HL-60 (cell line): ENCODE measurements at regions not wholly inside any gene's neighbourhood (a gene's known extent, or its start where the extent isn't known, plus 50 kb on each side); places are given as distances from the start of the nearest gene placed in this dataset.
"Not testable (repeated sequence)": the region's sequence is repeated elsewhere in the genome, so short reads cannot be mapped to it uniquely, and the experiment has no call there.

ENCODE experiments used
- DNase-seq, 2 experiments: peaks; one replicate each; pipeline ENCODE4 v3.0.0-alpha.2; 2010 to 2020; ENCODE audit warnings: low read depth in 1 of 2, low spot score in 1 of 2
- H3K27ac ChIP-seq: fragments of 250-450 bp; sonication (Bioruptor Pico); replicated peaks from 2 replicates; pipeline ENCODE4 v1.5.1; 2020; ENCODE audit warnings: mild to moderate bottlenecking, moderate library complexity
- H3K27me3 ChIP-seq: fragments of 250-450 bp; sonication (Bioruptor Pico); 2 replicates; pipeline ENCODE4 v1.5.1; 2021; ENCODE audit warnings: mild to moderate bottlenecking, moderate library complexity; ENCODE audit not compliant: insufficient read depth, poor library complexity, severe bottlenecking
- H3K4me3 ChIP-seq: replicated peaks from 2 replicates; pipeline ENCODE4 v1.5.1; 2011; ENCODE audit warnings: mild to moderate bottlenecking, control low read depth, low read length; ENCODE audit not compliant: insufficient read depth
- GABPA ChIP-seq: IDR thresholded peaks from 2 replicates; pipeline ENCODE4 v1.6.1; 2012; ENCODE audit warnings: low read depth
- POLR2AphosphoS5 ChIP-seq: IDR thresholded peaks from 2 replicates; pipeline ENCODE4 v1.6.1; 2012; ENCODE audit warnings: low read depth
- SPI1 ChIP-seq: IDR thresholded peaks from 2 replicates; pipeline ENCODE4 v1.6.1; 2012; ENCODE audit warnings: low read depth, mild to moderate bottlenecking, borderline replicate concordance
- TF ChIP-seq, protein P1 (sequence below): IDR thresholded peaks from one replicate; pipeline ENCODE4 v1.5.1; 2011; ENCODE audit warnings: low read length, control low read depth, inconsistent platforms; ENCODE audit not compliant: insufficient read depth
- TF ChIP-seq, protein P2 (sequence below): IDR thresholded peaks from 2 replicates; pipeline ENCODE4 v1.6.1; 2012; ENCODE audit warnings: low read depth; ENCODE audit not compliant: insufficient replicate concordance

- Histone ChIP-seq H3K27ac (no peak overlapping the region), H3K4me3 (no peak overlapping the region), H3K27me3 (peaks cover 2% of the 10 kb centered on the region)
- DNase-seq = no peak
- TF ChIP-seq POLR2AphosphoS5 = no peak
- TF ChIP-seq, protein P1, sequence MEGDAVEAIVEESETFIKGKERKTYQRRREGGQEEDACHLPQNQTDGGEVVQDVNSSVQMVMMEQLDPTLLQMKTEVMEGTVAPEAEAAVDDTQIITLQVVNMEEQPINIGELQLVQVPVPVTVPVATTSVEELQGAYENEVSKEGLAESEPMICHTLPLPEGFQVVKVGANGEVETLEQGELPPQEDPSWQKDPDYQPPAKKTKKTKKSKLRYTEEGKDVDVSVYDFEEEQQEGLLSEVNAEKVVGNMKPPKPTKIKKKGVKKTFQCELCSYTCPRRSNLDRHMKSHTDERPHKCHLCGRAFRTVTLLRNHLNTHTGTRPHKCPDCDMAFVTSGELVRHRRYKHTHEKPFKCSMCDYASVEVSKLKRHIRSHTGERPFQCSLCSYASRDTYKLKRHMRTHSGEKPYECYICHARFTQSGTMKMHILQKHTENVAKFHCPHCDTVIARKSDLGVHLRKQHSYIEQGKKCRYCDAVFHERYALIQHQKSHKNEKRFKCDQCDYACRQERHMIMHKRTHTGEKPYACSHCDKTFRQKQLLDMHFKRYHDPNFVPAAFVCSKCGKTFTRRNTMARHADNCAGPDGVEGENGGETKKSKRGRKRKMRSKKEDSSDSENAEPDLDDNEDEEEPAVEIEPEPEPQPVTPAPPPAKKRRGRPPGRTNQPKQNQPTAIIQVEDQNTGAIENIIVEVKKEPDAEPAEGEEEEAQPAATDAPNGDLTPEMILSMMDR = no peak
- no peak for TF ChIP-seq SPI1
- TF ChIP-seq, protein P2, sequence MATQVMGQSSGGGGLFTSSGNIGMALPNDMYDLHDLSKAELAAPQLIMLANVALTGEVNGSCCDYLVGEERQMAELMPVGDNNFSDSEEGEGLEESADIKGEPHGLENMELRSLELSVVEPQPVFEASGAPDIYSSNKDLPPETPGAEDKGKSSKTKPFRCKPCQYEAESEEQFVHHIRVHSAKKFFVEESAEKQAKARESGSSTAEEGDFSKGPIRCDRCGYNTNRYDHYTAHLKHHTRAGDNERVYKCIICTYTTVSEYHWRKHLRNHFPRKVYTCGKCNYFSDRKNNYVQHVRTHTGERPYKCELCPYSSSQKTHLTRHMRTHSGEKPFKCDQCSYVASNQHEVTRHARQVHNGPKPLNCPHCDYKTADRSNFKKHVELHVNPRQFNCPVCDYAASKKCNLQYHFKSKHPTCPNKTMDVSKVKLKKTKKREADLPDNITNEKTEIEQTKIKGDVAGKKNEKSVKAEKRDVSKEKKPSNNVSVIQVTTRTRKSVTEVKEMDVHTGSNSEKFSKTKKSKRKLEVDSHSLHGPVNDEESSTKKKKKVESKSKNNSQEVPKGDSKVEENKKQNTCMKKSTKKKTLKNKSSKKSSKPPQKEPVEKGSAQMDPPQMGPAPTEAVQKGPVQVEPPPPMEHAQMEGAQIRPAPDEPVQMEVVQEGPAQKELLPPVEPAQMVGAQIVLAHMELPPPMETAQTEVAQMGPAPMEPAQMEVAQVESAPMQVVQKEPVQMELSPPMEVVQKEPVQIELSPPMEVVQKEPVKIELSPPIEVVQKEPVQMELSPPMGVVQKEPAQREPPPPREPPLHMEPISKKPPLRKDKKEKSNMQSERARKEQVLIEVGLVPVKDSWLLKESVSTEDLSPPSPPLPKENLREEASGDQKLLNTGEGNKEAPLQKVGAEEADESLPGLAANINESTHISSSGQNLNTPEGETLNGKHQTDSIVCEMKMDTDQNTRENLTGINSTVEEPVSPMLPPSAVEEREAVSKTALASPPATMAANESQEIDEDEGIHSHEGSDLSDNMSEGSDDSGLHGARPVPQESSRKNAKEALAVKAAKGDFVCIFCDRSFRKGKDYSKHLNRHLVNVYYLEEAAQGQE = no peak
- TF ChIP-seq GABPA = no peak
Measured at GRCh38 chr2:12619975-12620374, 96.8 kb upstream of the TRIB2 start.

DNA sequence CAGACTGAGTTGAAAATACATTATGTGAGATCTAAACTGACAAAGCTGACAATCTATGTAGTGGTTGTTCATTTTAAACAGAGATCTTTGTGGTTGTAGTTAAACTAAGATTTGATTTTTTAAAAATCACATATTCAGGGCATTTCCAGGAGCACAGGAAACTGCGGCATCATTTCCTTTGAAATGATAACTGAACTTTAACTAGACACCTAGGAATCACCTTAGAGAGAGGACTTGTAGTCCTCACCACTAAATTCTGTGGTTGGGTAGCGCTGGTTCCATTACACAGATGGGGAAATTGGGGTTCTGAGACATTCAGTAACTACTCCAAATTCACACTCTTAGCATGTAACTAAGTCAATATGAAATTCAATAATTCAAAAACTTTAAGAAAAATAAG lies 96.0 kb upstream of the TRIB2 start:
- Histone ChIP-seq H3K4me3 (no peak overlapping the region), H3K27ac (no peak overlapping the region), H3K27me3 (peaks cover 2% of the 10 kb centered on the region)
- DNase-seq = no peak
- no peak for TF ChIP-seq POLR2AphosphoS5
- TF ChIP-seq SPI1 = no peak
- TF ChIP-seq GABPA = no peak
- TF ChIP-seq, protein P2 = no peak
- TF ChIP-seq, protein P1 = no peak

- no peak overlapping the region for H3K4me3 ChIP-seq
- no peak overlapping the region for H3K27ac ChIP-seq
- TF ChIP-seq GABPA = no peak
- no peak for TF ChIP-seq POLR2AphosphoS5
- TF ChIP-seq SPI1 = no peak
- H3K27me3 ChIP-seq = peaks cover 2% of the 10 kb centered on the region
- DNase-seq = no peak
Measured at GRCh38 chr2:12623051-12623450, 93.7 kb upstream of the TRIB2 start.

- no peak for TF ChIP-seq POLR2AphosphoS5
Measured at GRCh38 chr2:12624384-12624783, 92.4 kb upstream of the TRIB2 start.

DNA sequence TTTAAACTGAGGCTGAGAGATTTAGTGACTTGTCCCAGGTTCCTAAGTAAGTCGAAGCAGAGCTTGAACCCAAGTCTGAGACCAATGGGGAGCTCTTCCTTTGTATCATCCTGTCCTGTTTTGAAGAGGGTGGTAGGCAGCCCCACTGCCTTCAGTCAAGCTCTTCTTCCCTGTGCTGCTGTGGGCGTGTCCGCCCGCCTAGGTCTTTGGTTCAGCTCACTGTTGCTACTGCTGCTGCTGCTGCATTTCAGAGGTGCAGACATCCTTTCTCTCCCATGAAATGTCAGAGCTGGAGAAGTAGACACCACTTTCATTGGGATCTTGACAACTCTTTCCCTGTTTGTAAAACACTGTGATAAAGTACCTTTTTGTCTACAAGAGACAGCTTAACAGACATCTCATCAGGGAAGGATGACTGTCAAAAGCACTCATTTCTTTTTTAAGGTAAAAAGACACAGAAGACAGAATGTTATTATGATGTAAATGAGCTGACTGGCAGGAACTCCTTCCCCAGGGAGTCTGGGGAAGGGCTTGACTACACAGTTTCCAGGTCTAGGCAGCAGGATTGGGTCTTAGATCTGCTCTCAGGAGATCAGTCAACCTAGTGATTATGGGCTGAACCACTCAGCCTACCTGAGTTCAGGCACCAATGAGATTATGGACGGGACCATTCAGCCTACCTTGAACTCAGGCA lies 91.7 kb upstream of the TRIB2 start:
- no peak overlapping the region for H3K4me3 ChIP-seq
- DNase-seq = no peak
- TF ChIP-seq, protein P1 = no peak
- TF ChIP-seq GABPA = no peak
- TF ChIP-seq POLR2AphosphoS5 = no peak
- TF ChIP-seq SPI1 = no peak
- TF ChIP-seq, protein P2 = no peak
- H3K27ac ChIP-seq = no peak overlapping the region
- H3K27me3 ChIP-seq = peaks cover 2% of the 10 kb centered on the region

More at GRCh38 chr2:12624384-12624783, 92.4 kb upstream of the TRIB2 start:
- no peak overlapping the region for H3K4me3 ChIP-seq
- DNase-seq = no peak
- no peak overlapping the region for H3K27ac ChIP-seq
- peaks cover 2% of the 10 kb centered on the region for H3K27me3 ChIP-seq

GRCh38 chr2:12628541-12628940 lies 88.2 kb upstream of the TRIB2 start:
- not testable (repeated sequence) for DNase-seq, H3K4me3 ChIP-seq, H3K27me3 ChIP-seq, H3K27ac ChIP-seq
